Activated effector memory CD4-positive, alpha-beta T cell treated with Interleukin-2 at 50 U/mL for 16 hours (primary cell): ENCODE measurements at regions not wholly inside any gene's neighbourhood (a gene's known extent, or its start where the extent isn't known, plus 50 kb on each side); places are given as distances from the start of the nearest gene placed in this dataset.
A peak's percentile ranks its signal among the peaks of the same experiment; 100 is the strongest.

Source experiments
- DNase-seq: peaks from one replicate; pipeline ENCODE4 v3.0.0-alpha.2; 2020

GRCh38 chr6:87935196-87935595, 112.4 kb upstream of the SPACA1 start:
- no peak for DNase-seq

- no peak for DNase-seq
These were observed 115.3 kb upstream of the SPACA1 start for GRCh38 chr6:87932361-87932760.

GRCh38 chr6:87929843-87930288, 117.8 kb upstream of the SPACA1 start:
- DNase-seq: peak; percentile 25

- no peak for DNase-seq
These were observed 121.0 kb upstream of the SPACA1 start for GRCh38 chr6:87926687-87927086.

GRCh38 chr6:87926072-87926471, 121.6 kb upstream of the SPACA1 start:
- DNase-seq: no peak

GRCh38 chr6:87925373-87926060, 122.1 kb upstream of the SPACA1 start:
- no peak for DNase-seq

GRCh38 chr6:87923389-87924050, 124.1 kb upstream of the SPACA1 start:
- DNase-seq: no peak

- no peak for DNase-seq
These were observed 124.7 kb upstream of the SPACA1 start for GRCh38 chr6:87922947-87923330.

GRCh38 chr6:87922196-87922946, 125.3 kb upstream of the SPACA1 start:
- DNase-seq: no peak

GRCh38 chr6:87921034-87921433, 126.6 kb upstream of the SPACA1 start:
- no peak for DNase-seq

GRCh38 chr6:87920245-87920644, 127.4 kb upstream of the SPACA1 start:
- no peak for DNase-seq

- no peak for DNase-seq
These were observed 128.2 kb upstream of the SPACA1 start for GRCh38 chr6:87919416-87919815.

- no peak for DNase-seq
These were observed 128.6 kb upstream of the SPACA1 start for GRCh38 chr6:87919001-87919400.

GRCh38 chr6:87918461-87918941, 129.1 kb upstream of the SPACA1 start:
- no peak for DNase-seq

GRCh38 chr6:87917886-87918285, 129.8 kb upstream of the SPACA1 start:
- DNase-seq: no peak

GRCh38 chr6:87916446-87916845, 131.2 kb upstream of the SPACA1 start:
- no peak for DNase-seq

- DNase-seq: no peak
These were observed 132.8 kb upstream of the SPACA1 start for GRCh38 chr6:87914637-87915395.

- no peak for DNase-seq
These were observed 133.7 kb upstream of the SPACA1 start for GRCh38 chr6:87913974-87914373.

GRCh38 chr6:87912102-87912501, 135.5 kb upstream of the SPACA1 start:
- no peak for DNase-seq

- no peak for DNase-seq
These were observed 137.8 kb upstream of the SPACA1 start for GRCh38 chr6:87909849-87910248.

GRCh38 chr6:87908978-87909811, 138.4 kb upstream of the SPACA1 start:
- no peak for DNase-seq

- no peak for DNase-seq
These were observed 140.1 kb upstream of the SPACA1 start for GRCh38 chr6:87907521-87907920.
